GM12878 (cell line): ENCODE measurements at regions not wholly inside any gene's neighbourhood (a gene's known extent, or its start where the extent isn't known, plus 50 kb on each side); places are given as distances from the start of the nearest gene placed in this dataset.

Source experiments
- ATAC-seq: fragments of 200-7000 bp; cut with Tn5 transposase; 3 replicates; pipeline ENCODE4 v1.9.1; 2020; ENCODE audit warnings: mild to moderate bottlenecking, moderate library complexity
- BruUV-seq: library from RNA; stranded (reverse); fragments of 400-500 nt; replicated peaks from 2 replicates; lab custom pipeline; 2021; lab: Mats Ljungman, UMichigan
- CTCF ChIA-PET: fragments of 300-600 bp; sonication (Branson Sonifier 250); formaldehyde crosslinking; extraction: SDS; loops from one replicate; lab custom pipeline; 2021; ENCODE audit warnings: inconsistent platforms; lab: Yijun Ruan, JAX
- POLR2A ChIA-PET: fragments of 350-600 bp; formaldehyde crosslinking; extraction: SDS; loops from one replicate; lab custom pipeline; 2021; ENCODE audit warnings: inconsistent platforms; lab: Charles Lee
- RAD21 ChIA-PET: fragments of 300-600 bp; sonication (Branson Sonifier 250); formaldehyde crosslinking; loops from one replicate; lab custom pipeline; 2023; ENCODE audit warnings: antibody characterized with exemption; ENCODE audit not compliant: unreplicated experiment; lab: Charles Lee
- SMC1A ChIA-PET: fragments of 300-600 bp; sonication (Branson Sonifier 250); formaldehyde crosslinking; loops from one replicate; lab custom pipeline; 2023; ENCODE audit not compliant: unreplicated experiment, uncharacterized antibody; lab: Charles Lee
- DNase-seq: peaks from one replicate; pipeline ENCODE4 v3.0.0-alpha.2; 2011; ENCODE audit warnings: low read depth, low spot score
- FAIRE-seq: peaks from 3 replicates; lab custom pipeline; 2011; peaks lifted over from hg19 to GRCh38; lab: Jason Lieb, UNC
- H2AFZ ChIP-seq: 2 replicates; pipeline ENCODE4 v1.6.0; 2011; ENCODE audit warnings: low read depth, low read length, control low read depth; ENCODE audit not compliant: control insufficient read depth
- H3K27ac ChIP-seq: 2 replicates; pipeline ENCODE4 v1.5.1; 2011; ENCODE audit warnings: control low read depth; ENCODE audit not compliant: control insufficient read depth, insufficient read depth
- H3K27me3 ChIP-seq, 2 experiments: replicated peaks in 1 of 2; 2 replicates each; pipeline versions ENCODE4 v1.6.0 to v1.6.1; 2011; ENCODE audit warnings: low read length in 1 of 2; ENCODE audit not compliant: control insufficient read depth in 2 of 2, insufficient read depth in 2 of 2
- H3K36me3 ChIP-seq, 2 experiments: 2 replicates each; pipeline ENCODE4 v1.5.1; 2011; ENCODE audit warnings: low read length in 1 of 2; ENCODE audit not compliant: control insufficient read depth in 2 of 2, insufficient read depth in 2 of 2
- H3K4me1 ChIP-seq: 2 replicates; pipeline ENCODE4 v1.6.1; 2011; ENCODE audit warnings: mild to moderate bottlenecking, low read length, moderate library complexity, mixed read lengths; ENCODE audit not compliant: control insufficient read depth, insufficient read depth
- H3K4me2 ChIP-seq: 2 replicates; pipeline ENCODE4 v1.6.0; 2011; ENCODE audit warnings: control low read depth; ENCODE audit not compliant: control insufficient read depth, insufficient read depth
- H3K4me3 ChIP-seq: fragments of 200-600 bp; sonication (generic); 2 replicates; pipeline ENCODE4 v1.5.1; 2016
- H3K79me2 ChIP-seq: 2 replicates; pipeline ENCODE4 v1.6.0; 2011; ENCODE audit warnings: low read length; ENCODE audit not compliant: control insufficient read depth, insufficient read depth
- H3K9ac ChIP-seq: 2 replicates; pipeline ENCODE4 v1.8.0; 2011; ENCODE audit warnings: low read length, control low read depth, mixed read lengths; ENCODE audit not compliant: control insufficient read depth, insufficient read depth
- H3K9me3 ChIP-seq: replicated peaks from 3 replicates; pipeline ENCODE4 v1.5.1; 2011; ENCODE audit warnings: mild to moderate bottlenecking, low read length; ENCODE audit not compliant: control insufficient read depth, insufficient read depth
- H4K20me1 ChIP-seq: 2 replicates; pipeline ENCODE4 v1.6.0; 2011; ENCODE audit not compliant: control insufficient read depth, insufficient read depth
- ASH2L ChIP-seq: fragments of 300-600, 200-600 bp; sonication (generic); IDR thresholded peaks from 2 replicates; pipeline ENCODE4 v1.6.1; 2017; ENCODE audit warnings: low read depth, mild to moderate bottlenecking, borderline replicate concordance
- ATF7 ChIP-seq: fragments of 450-650 bp; IDR thresholded peaks from 2 replicates; pipeline ENCODE4 v1.6.1; 2016; ENCODE audit warnings: low read depth, mild to moderate bottlenecking
- IRF4 ChIP-seq: IDR thresholded peaks from 2 replicates; pipeline ENCODE4 v1.6.1; 2011; ENCODE audit warnings: low read depth, low read length
- SMARCA5 ChIP-seq: fragments of 450-650 bp; IDR thresholded peaks from 2 replicates; pipeline ENCODE4 v1.6.1; 2017; ENCODE audit warnings: mild to moderate bottlenecking
- YY1 ChIP-seq: IDR thresholded peaks from 2 replicates; pipeline ENCODE4 v1.6.1; 2011; ENCODE audit warnings: low read depth, mild to moderate bottlenecking, low read length
- WGBS: methylation state at CpG from one replicate; pipeline ENCODE4 v1.1.6; 2016; ENCODE audit warnings: low lambda C conversion rate; ENCODE audit not compliant: insufficient replicate concordance, insufficient coverage; ENCODE audit errors: missing lambda C conversion rate; 5-methylcytosine and 5-hydroxymethylcytosine counted together
- in situ Hi-C: fragments of 300-500 bp; cut with MboI; formaldehyde crosslinking; loops from 9 replicates; pipeline ENCODE4 v1.14.3; 2018; ENCODE audit warnings: mixed read lengths
- intact Hi-C: fragments of 100-400 bp; cut with micrococcal nuclease; formaldehyde crosslinking; loops from one replicate; pipeline ENCODE4 v1.14.2; 2022; ENCODE audit not compliant: unreplicated experiment
- TF ChIP-seq, protein P1 (sequence below): fragments of 450-650 bp; IDR thresholded peaks from 2 replicates; pipeline ENCODE4 v1.6.1; 2017; ENCODE audit warnings: low read depth, mild to moderate bottlenecking, moderate library complexity

GRCh38 chr2:144265654-144266053 lies 254.3 kb downstream of the ZEB2 start:
- DNase-seq (no peak), FAIRE-seq (no peak), ATAC-seq (no peak)
- Histone ChIP-seq H3K4me3 (no peak overlapping the region), H3K36me3 (no peaks in the 10 kb centered on the region), H4K20me1 (no peaks in the 10 kb centered on the region), H3K9me3 (no peaks in the 10 kb centered on the region; the same call in 2 of the 3 replicates), H3K4me2 (no peak overlapping the region), H3K9ac (no peak overlapping the region), H3K27ac (no peak overlapping the region), H3K79me2 (no peaks in the 10 kb centered on the region), H3K4me1 (peaks cover 11% of the 10 kb centered on the region; the same call in 1 of the 2 replicates), H2AFZ (no peak overlapping the region), H3K27me3 (no peaks in the 10 kb centered on the region)
- ChIA-PET SMC1A (interaction anchor here (0.7 to 1.5 kb wide), 13 partner anchors 9 to 983 kb away, joined by 3 to 7 read pairs (median 3); no protein-coding TSS in a partner anchor), POLR2A (interaction anchor here (0.6 to 0.9 kb wide), 3 partner anchors 9 to 65 kb away, joined by 3 to 7 read pairs (median 3); no protein-coding TSS in a partner anchor), CTCF (interaction anchor here (0.9 to 1.4 kb wide), 3 partner anchors 14 to 80 kb away, joined by 3 to 4 read pairs (median 3); no protein-coding TSS in a partner anchor), RAD21 (interaction anchor here (1.4 kb wide), 2 partner anchors 24 to 51 kb away, joined by 3 to 6 read pairs; no protein-coding TSS in a partner anchor)
- in situ Hi-C loops: no loop called here
- no TSS peak for BruUV-seq
- TF ChIP-seq ASH2L (no peak), ATF7 (no peak)
- TF ChIP-seq, protein P1, sequence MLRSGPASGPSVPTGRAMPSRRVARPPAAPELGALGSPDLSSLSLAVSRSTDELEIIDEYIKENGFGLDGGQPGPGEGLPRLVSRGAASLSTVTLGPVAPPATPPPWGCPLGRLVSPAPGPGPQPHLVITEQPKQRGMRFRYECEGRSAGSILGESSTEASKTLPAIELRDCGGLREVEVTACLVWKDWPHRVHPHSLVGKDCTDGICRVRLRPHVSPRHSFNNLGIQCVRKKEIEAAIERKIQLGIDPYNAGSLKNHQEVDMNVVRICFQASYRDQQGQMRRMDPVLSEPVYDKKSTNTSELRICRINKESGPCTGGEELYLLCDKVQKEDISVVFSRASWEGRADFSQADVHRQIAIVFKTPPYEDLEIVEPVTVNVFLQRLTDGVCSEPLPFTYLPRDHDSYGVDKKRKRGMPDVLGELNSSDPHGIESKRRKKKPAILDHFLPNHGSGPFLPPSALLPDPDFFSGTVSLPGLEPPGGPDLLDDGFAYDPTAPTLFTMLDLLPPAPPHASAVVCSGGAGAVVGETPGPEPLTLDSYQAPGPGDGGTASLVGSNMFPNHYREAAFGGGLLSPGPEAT: no peak
- intact Hi-C loops: no loop called here
- 95% methylated on average over 3 of the region's 3 CpGs for WGBS

DNA sequence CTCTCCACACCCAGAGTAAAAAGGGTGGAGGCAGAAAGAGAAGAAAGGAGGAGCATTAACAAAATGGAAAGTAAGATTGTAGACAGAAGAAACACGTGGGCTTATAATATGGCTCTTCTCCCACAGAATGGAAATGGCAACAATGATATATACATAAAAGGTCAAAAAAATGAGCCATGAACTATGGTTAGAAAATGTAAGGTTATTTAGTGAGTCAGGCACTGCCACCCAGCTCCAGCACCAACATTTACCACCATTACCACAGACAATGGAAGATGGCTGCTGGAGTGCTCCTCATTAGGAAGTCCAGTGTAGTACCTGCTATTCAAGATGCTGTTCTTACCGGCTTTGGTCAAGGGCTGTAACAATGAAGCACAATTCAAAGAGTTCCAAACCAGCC lies 258.0 kb downstream of the ZEB2 start:
- BruUV-seq: no TSS peak
- peaks cover 2% of the 10 kb centered on the region; the same call in 1 of the 2 replicates for H3K4me1 ChIP-seq
- no peaks in the 10 kb centered on the region for H4K20me1 ChIP-seq
- DNase-seq (no peak), FAIRE-seq (no peak), ATAC-seq (no peak)
- H3K4me3 ChIP-seq: no peak overlapping the region
- ChIA-PET CTCF (interaction anchor here (1.0 kb wide), 1 partner anchor 57 kb away, joined by 3 read pairs; no protein-coding TSS in a partner anchor), RAD21 (no interaction called here), POLR2A (interaction anchor here (1.0 kb wide), 1 partner anchor 20 kb away, joined by 3 read pairs; no protein-coding TSS in a partner anchor), SMC1A (interaction anchor here (0.9 kb wide), 2 partner anchors 46 to 99 kb away, joined by 4 read pairs; no protein-coding TSS in a partner anchor)
- H3K4me2 ChIP-seq: no peak overlapping the region
- WGBS: 92% methylated on average over 2 of the region's 2 CpGs
- H2AFZ ChIP-seq: no peak overlapping the region
- H3K36me3 ChIP-seq: no peaks in the 10 kb centered on the region
- in situ Hi-C loops (no loop called here), intact Hi-C loops (no loop called here)
- no peak overlapping the region for H3K9ac ChIP-seq
- no peaks in the 10 kb centered on the region for H3K27me3 ChIP-seq
- TF ChIP-seq YY1 (no peak), SMARCA5 (no peak), IRF4 (no peak)
- H3K79me2 ChIP-seq: no peaks in the 10 kb centered on the region
- H3K27ac ChIP-seq: no peak overlapping the region
- peaks cover 11% of the 10 kb centered on the region for H3K9me3 ChIP-seq
